NCI-H1092 (cell line): ENCODE measurements at regions not wholly inside any gene's neighbourhood (a gene's known extent, or its start where the extent isn't known, plus 50 kb on each side); places are given as distances from the start of the nearest gene placed in this dataset.

Source experiments
- DNase-seq: peaks from one replicate; lab custom pipeline; 2025; lab: John Stamatoyannopoulos, UW

DNA sequence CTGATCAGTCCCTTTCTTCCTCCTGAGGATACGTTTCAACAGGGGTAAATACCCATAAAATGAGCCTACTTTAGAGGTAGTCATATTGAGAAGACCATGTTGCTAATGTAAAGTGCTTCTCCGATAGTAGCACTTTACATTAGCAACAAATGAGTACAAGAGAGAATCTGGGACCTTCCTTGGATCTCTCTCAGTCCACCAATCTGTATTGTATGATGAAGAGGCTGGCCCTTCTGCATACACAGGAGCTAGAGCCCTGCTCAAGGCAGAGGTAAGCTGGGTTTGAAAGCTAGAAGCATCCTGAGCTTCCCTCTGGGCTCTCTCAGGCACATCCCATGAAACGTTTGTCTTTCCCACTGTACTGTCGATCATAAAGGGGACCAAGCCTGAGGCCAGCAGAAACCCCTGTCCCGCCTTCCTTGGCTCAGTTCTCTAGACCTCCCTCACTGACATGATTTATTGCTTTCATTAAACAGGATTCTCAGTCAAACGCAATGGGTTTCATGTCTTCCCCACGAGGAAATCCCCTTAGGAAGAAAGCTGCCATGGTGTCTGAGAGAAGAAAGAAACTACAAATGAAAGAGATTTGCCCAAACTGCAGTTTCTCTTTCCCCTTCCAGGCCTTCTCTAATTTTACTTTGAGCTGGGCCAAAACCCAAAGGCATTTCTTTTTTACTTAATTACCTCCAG lies 62.8 kb upstream of the BCAR3 start:
- DNase-seq: no peak

DNA sequence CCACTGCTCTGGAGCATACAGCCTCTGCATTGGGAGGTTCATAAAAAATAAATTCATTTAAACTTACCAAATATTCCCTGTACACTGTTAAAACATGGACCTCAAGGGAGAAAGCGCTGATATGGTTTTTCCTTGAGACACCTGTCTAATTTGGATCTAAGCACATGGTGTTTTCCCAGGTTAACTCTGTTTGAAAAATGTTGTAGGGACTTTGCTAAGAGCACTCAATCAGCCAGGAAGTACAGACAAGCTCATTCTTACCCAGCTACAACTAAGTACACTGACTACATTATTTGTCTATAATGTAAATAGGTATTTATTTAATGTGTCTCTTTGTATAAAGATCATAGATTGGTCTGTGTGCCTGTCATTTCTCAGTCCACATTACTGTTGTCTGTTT lies 61.8 kb upstream of the BCAR3 start:
- no peak for DNase-seq

DNA sequence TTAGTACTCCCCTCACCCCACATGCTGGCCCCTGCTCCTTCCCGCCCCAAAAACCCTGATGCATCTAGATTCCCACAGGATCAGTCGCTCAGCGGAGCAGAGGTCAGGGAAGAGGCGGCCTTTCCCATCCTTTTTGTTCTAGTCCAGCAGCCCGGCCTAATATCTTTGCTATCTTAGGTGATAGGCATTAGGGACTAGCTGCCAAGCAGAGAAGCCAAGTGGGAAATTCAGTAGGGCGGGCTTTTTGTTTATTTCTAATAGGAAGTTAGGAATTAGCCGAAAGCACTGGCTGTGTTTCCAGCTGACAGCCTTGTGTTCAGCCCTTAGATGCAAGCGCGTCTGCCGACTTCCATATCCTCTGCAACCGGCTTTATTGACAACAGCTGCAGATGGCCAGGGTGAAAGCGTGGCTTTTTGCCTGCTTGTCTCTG lies 59.0 kb upstream of the BCAR3 start:
- no peak for DNase-seq

GRCh38 chr1:93740157-93740556 lies 58.5 kb upstream of the BCAR3 start:
- no peak for DNase-seq

- no peak for DNase-seq
Measured at GRCh38 chr1:93739472-93739871, 57.8 kb upstream of the BCAR3 start.

GRCh38 chr1:93738926-93739325 lies 57.3 kb upstream of the BCAR3 start:
- no peak for DNase-seq

DNA sequence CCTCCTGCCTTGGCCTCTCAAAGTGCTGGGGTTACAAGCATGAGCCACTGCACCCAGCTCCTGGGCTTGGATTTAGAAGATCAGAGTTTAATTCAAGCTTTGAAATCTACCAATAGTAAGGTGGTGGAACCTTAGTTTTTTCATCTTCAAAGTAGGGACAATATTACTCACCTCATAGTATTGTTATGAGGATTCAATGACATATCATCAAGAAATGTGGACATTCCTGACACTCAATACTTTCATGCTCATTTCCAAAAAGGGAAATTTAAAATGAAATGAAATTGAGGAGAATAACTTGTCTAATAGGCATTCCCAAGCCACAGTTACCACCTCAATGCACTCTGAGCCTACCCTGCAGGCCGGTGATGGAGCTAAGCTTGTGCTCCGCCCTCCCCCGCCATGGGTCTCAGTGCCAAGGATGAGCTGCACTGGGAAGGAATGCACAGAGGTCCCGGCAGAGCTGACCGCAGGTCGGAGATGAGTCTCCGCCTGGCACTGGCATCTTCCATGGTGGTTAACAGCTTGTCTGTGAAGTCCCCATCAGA lies 56.5 kb upstream of the BCAR3 start:
- no peak for DNase-seq

DNA sequence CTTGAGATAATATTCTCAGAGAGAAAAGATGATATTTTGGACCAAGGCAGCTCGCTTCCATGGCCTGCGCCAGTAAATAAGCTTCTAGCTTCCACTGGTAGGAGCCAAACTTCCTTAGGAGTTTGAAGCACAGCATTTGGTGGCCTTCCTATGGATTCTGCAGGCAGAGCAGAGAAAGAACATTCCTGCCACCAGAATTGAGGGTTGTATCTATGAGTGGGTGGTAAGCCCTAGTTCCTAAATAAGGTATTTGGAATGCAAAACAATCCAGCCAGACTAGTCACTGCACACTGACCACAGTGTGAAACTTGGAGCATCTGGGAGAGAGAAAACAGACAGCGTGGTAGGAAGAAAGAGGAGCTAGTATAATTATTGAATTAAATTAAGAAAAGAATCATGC lies 54.1 kb upstream of the BCAR3 start:
- DNase-seq: no peak

- no peak for DNase-seq
Measured at GRCh38 chr1:93734999-93735398, 53.4 kb upstream of the BCAR3 start.

DNA sequence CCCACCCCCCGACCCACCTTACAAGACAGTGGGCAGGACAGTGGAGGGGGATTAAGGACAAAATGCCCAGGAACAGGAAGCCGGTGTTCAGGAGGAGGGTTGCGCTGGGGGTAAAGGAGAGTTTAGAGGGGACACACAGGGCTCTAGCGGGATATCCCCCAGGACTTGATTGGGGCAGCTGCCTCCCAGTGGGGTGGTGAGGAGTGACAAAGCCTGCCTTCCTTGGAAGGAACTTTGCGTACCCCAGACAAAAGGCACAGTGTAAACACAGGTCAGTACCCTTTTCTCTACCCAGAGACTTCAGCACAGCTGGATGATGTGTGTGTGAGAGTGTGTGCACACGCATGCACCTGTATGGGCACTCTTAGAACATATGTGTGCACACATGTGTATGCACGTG lies 51.7 kb upstream of the BCAR3 start:
- no peak for DNase-seq

DNA sequence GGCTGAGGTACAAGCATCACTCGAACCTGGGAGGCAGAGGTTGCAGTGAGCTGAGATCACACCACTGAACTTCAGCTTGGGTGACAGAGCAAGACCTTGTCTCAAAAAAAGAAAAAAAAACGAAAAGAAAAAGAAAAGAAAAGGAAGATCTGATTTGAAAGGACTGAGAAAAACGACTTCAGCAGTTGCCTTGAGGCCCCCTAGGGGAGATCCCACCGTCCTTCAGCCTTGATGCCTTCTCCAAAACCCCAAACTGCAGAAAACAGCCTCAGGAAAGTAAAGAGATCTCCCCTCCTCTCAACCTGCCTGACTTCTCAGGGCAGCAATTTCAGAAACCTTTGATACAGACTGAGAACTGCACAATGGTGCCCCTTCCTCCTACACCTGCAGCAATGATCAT lies 50.9 kb upstream of the BCAR3 start:
- DNase-seq: no peak
